ENCODE measurements at regions not wholly inside any gene's neighbourhood (a gene's known extent, or its start where the extent isn't known, plus 50 kb on each side); places are given as distances from the start of the nearest gene placed in this dataset.
"Not testable (repeated sequence)": the region's sequence is repeated elsewhere in the genome, so short reads cannot be mapped to it uniquely, and the experiment has no call there.

- ChIA-PET CTCF (interaction anchor here (0.7 to 6.9 kb wide), 29 partner anchors 8 to 507 kb away, joined by 3 to 153 read pairs (median 5); partner anchors contain the start of gene RIPK4), POLR2A (interaction anchor here (1.0 kb wide), 1 partner anchor 172 kb away, joined by 3 read pairs; no protein-coding TSS in a partner anchor)
- no peaks in the 10 kb centered on the region; the same call in 1 of the 2 replicates for H3K27me3 ChIP-seq (ENCODE audit: control insufficient read depth, insufficient read depth, low read length)
- no peaks in the 10 kb centered on the region for H3K36me3 ChIP-seq (ENCODE audit: control insufficient read depth, insufficient read depth, low read length)
- no peak for DNase-seq (ENCODE audit: low read depth)
- TF ChIP-seq CTCF (IDR thresholded peaks at IDR 0.05; ENCODE audit: insufficient read depth, low read depth, low read length) = no peak
- no peak overlapping the region for H3K4me3 ChIP-seq (ENCODE audit: low read depth, low read length)
These were observed 105.6 kb upstream of the TMPRSS2 start for GRCh38 chr21:41613533-41613909.

DNA sequence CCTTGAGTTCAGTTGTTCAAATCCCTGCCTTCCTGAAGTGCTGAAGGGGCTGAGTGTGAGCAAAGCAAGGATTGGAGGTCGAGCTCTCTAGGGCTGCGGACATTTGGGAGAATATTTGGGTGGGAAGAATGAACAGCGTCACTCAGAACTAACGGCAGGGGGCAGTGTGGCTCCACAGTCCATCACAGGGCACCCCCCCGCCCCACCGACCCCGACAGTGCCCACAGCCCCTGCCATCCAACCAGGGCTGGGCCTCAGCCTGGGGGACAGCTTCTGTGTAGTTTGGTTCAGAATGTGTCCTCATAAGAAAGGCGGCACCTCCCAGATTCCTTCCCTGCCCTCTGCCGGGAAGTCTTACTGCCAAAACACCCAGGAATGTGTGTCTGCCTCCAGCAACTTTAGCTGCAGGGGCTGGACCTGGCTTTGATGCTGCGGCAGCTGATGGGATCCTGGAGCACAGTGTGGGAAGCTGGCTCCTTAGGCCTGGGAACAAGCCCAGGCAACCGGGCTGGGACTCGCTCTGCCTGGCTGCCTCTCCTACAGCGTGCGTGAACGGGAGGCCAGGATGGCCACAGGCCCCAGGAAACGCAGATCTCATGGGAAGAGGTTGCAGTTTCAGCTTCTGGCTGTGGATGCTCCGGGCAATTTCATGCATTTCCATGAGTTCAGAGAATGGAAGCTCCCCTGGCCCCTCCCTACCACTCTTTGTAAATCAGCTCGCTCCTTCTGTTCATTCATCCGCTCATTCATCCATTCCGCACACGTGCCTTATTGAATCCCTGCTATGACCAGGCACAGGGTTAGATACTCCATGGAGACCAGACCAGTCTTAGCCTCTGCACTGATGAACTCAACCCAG lies 104.9 kb upstream of the TMPRSS2 start:
- CTCF ChIA-PET = interaction anchor here (0.7 to 6.9 kb wide), 42 partner anchors 8 to 508 kb away, joined by 3 to 153 read pairs (median 4); partner anchors contain the start of gene RIPK4
- H3K27me3 ChIP-seq (ENCODE audit: control insufficient read depth, insufficient read depth, low read length) = no peaks in the 10 kb centered on the region; the same call in 1 of the 2 replicates
- peak; percentile 97 for DNase-seq (ENCODE audit: low read depth)
- H3K4me3 ChIP-seq (ENCODE audit: low read depth, low read length) = no peak overlapping the region
- H3K36me3 ChIP-seq (ENCODE audit: control insufficient read depth, insufficient read depth, low read length) = no peaks in the 10 kb centered on the region
- peak; percentile 75 for TF ChIP-seq CTCF (IDR thresholded peaks at IDR 0.05; ENCODE audit: insufficient read depth, low read depth, low read length)
- POLR2A ChIA-PET = interaction anchor here (0.5 to 1.0 kb wide), 5 partner anchors 148 to 345 kb away, joined by 3 to 7 read pairs (median 4); no protein-coding TSS in a partner anchor

GRCh38 chr21:41611966-41612606 lies 104.1 kb upstream of the TMPRSS2 start:
- Histone ChIP-seq H3K4me3 (ENCODE audit: low read depth, low read length) (no peak overlapping the region), H3K36me3 (ENCODE audit: control insufficient read depth, insufficient read depth, low read length) (no peaks in the 10 kb centered on the region), H3K27me3 (ENCODE audit: control insufficient read depth, insufficient read depth, low read length) (no peaks in the 10 kb centered on the region; the same call in 1 of the 2 replicates)
- POLR2A ChIA-PET = interaction anchor here (0.9 kb wide), 1 partner anchor 166 kb away, joined by 3 read pairs; no protein-coding TSS in a partner anchor
- 0 out of 2 replicates have a peak, but pooled peaks have one; percentile 19 for TF ChIP-seq CTCF (IDR thresholded peaks at IDR 0.05; ENCODE audit: insufficient read depth, low read depth, low read length)
- no peak for DNase-seq (ENCODE audit: low read depth)
- CTCF ChIA-PET = interaction anchor here (0.6 to 6.9 kb wide), 34 partner anchors 9 to 1351 kb away, joined by 3 to 153 read pairs (median 4); partner anchors contain the start of gene RIPK4

GRCh38 chr21:41611441-41611840 lies 103.5 kb upstream of the TMPRSS2 start:
- CTCF ChIA-PET = interaction anchor here (1.0 to 6.9 kb wide), 12 partner anchors 10 to 506 kb away, joined by 3 to 153 read pairs (median 12); partner anchors contain the start of gene RIPK4
- POLR2A ChIA-PET = no interaction called here
- no peak for TF ChIP-seq CTCF (IDR thresholded peaks at IDR 0.05; ENCODE audit: insufficient read depth, low read depth, low read length)
- Histone ChIP-seq H3K36me3 (ENCODE audit: control insufficient read depth, insufficient read depth, low read length) (no peaks in the 10 kb centered on the region), H3K27me3 (ENCODE audit: control insufficient read depth, insufficient read depth, low read length) (no peaks in the 10 kb centered on the region; the same call in 1 of the 2 replicates), H3K4me3 (ENCODE audit: low read depth, low read length) (no peak overlapping the region)
- no peak for DNase-seq (ENCODE audit: low read depth)

DNA sequence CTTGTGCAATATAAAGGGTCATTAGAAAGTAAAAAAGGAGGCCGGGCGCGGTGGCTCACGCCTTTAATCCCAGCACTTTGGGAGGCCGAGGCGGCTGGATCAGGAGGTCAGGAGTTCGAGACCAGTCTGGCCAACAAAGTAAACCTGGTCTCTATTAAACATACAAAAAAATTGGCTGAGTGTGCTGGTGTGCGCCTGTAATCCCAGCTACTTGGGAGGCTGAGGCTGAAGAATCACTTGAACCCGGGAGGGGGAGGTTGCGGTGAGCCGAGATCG lies 102.8 kb upstream of the TMPRSS2 start:
- POLR2A ChIA-PET; H3K36me3 ChIP-seq (ENCODE audit: control insufficient read depth, insufficient read depth, low read length); H3K27me3 ChIP-seq (ENCODE audit: control insufficient read depth, insufficient read depth, low read length); H3K4me3 ChIP-seq (ENCODE audit: low read depth, low read length); DNase-seq (ENCODE audit: low read depth): not testable (repeated sequence)
- CTCF ChIA-PET = interaction anchor here (0.9 to 6.9 kb wide), 7 partner anchors 9 to 507 kb away, joined by 3 to 153 read pairs (median 13); partner anchors contain the start of gene RIPK4
